Tibial artery (tissue), 4 donors: ENCODE measurements at regions not wholly inside any gene's neighbourhood (a gene's known extent, or its start where the extent isn't known, plus 50 kb on each side); places are given as distances from the start of the nearest gene placed in this dataset.

Experiments
- DNase-seq, 2 donors: peaks; one replicate each; pipeline ENCODE4 v3.0.0-alpha.2; 2019
- H3K27ac ChIP-seq, 2 donors: fragments of 200-600 bp; sonication (generic) in 1 of 2; 1 replicate in 1 of 2; 2 replicates in 1 of 2; pipeline ENCODE4 v1.5.1; 2018 to 2019; ENCODE audit warnings: mild to moderate bottlenecking in 1 of 2
- H3K27me3 ChIP-seq, 2 donors: fragments of 200-600 bp; sonication (generic) in 1 of 2; one replicate each; pipeline versions ENCODE4 v1.5.1 to v1.6.0; 2016 to 2019
- H3K36me3 ChIP-seq, 3 donors: fragments of 200-600 bp; sonication (generic) in 2 of 3; one replicate each; pipeline ENCODE4 v1.5.1; 2016 to 2019; ENCODE audit warnings: mild to moderate bottlenecking in 2 of 3
- H3K4me1 ChIP-seq, 4 donors: fragments of 200-600 bp; sonication (generic) in 2 of 4; 1 replicate in 3 of 4; 2 replicates in 1 of 4; pipeline ENCODE4 v1.5.1; 2016 to 2019
- H3K4me3 ChIP-seq, 2 donors: fragments of 200-600 bp; sonication (generic) in 1 of 2; 1 replicate in 1 of 2; 2 replicates in 1 of 2; pipeline ENCODE4 v1.5.1; 2018 to 2019; ENCODE audit warnings: mild to moderate bottlenecking in 2 of 2
- H3K9me3 ChIP-seq, 3 donors: fragments of 200-600 bp; sonication (generic) in 1 of 3; one replicate each; pipeline ENCODE4 v1.5.1; 2016 to 2019
- intact Hi-C: fragments of 100-400 bp; cut with DNase I; formaldehyde crosslinking; loops from one replicate; pipeline ENCODE4 v1.15.0; 2023; ENCODE audit warnings: low total_unique reads
- TF ChIP-seq, protein P1 (sequence below), 2 experiments: fragments of 200-600 bp in 1 of 2; fragments of 450-650 bp in 1 of 2; IDR thresholded peaks; one replicate each; pipeline ENCODE4 v1.5.1; 2017 to 2019; ENCODE audit warnings: antibody characterized with exemption in 2 of 2, mild to moderate bottlenecking in 1 of 2, moderate library complexity in 1 of 2

DNA sequence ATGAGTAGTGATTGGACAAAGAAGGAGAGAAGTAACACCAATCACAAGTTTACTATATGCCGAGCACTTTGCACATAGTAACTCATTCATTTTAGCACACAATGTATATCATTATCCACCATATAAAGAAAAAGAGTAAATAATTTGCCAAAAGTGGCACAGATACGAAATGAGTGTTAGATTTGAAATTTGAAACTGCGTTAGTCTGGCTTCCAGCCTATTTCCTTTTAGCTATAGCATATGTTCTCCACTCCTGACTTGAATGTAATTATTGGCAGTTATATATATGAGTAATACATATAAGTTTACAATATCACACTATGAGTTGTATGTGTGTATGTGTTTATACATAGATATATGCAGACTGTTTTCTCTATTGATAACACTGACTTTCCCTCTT, 98.6 kb downstream of the NOL4 start:
- no peak for DNase-seq
- Histone ChIP-seq H3K36me3 (no peaks in the 10 kb centered on the region), H3K4me3 (no peak overlapping the region), H3K27ac (no peak overlapping the region), H3K9me3 (no peaks in the 10 kb centered on the region), H3K27me3 (no peaks in the 10 kb centered on the region), H3K4me1 (no peaks in the 10 kb centered on the region)
- intact Hi-C loops: loop anchor here (10.0 kb wide), 2 partner anchors 199 to 659 kb away; no protein-coding TSS in a partner anchor
- TF ChIP-seq, protein P1, sequence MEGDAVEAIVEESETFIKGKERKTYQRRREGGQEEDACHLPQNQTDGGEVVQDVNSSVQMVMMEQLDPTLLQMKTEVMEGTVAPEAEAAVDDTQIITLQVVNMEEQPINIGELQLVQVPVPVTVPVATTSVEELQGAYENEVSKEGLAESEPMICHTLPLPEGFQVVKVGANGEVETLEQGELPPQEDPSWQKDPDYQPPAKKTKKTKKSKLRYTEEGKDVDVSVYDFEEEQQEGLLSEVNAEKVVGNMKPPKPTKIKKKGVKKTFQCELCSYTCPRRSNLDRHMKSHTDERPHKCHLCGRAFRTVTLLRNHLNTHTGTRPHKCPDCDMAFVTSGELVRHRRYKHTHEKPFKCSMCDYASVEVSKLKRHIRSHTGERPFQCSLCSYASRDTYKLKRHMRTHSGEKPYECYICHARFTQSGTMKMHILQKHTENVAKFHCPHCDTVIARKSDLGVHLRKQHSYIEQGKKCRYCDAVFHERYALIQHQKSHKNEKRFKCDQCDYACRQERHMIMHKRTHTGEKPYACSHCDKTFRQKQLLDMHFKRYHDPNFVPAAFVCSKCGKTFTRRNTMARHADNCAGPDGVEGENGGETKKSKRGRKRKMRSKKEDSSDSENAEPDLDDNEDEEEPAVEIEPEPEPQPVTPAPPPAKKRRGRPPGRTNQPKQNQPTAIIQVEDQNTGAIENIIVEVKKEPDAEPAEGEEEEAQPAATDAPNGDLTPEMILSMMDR (IDR thresholded peaks at IDR 0.05): no peak

DNA sequence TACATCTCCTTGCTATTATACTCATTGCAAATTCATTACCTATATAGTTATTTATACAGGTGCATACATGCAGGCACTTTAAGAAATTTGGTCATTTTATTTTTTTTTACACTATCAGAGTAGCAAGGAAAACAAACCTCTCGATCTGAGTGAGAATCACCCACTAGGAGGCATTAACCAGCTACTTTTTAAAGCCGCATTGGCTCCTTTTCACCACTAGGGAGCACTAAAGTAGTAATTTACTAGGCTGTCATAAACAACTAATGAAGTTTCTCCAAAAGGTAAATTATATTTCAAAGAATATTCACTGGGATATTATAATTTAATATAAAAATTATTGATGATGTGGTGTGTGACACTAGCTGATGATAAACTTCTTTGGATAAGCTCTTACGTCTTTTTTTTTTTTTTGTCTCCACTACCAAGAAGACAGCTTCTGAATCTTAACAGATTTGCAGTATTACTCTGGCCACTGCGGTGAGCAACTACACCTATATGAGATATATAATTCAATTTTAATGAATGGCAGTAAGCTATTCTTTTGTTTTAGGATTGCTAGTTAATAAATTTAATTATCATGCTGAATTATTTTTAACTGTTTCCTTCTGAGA, 101.9 kb downstream of the NOL4 start:
- H3K27me3 ChIP-seq: no peaks in the 10 kb centered on the region
- no peak overlapping the region for H3K27ac ChIP-seq
- peak in 1 of 2 donors; percentile 39 for DNase-seq
- H3K4me1 ChIP-seq: no peaks in the 10 kb centered on the region
- no peaks in the 10 kb centered on the region for H3K9me3 ChIP-seq
- no peaks in the 10 kb centered on the region for H3K36me3 ChIP-seq
- TF ChIP-seq, protein P1 (IDR thresholded peaks at IDR 0.05): peak; percentile 68 to 83
- no peak overlapping the region for H3K4me3 ChIP-seq
- intact Hi-C loops: loop anchor here (10.0 kb wide), 2 partner anchors 202 to 662 kb away; no protein-coding TSS in a partner anchor

DNA sequence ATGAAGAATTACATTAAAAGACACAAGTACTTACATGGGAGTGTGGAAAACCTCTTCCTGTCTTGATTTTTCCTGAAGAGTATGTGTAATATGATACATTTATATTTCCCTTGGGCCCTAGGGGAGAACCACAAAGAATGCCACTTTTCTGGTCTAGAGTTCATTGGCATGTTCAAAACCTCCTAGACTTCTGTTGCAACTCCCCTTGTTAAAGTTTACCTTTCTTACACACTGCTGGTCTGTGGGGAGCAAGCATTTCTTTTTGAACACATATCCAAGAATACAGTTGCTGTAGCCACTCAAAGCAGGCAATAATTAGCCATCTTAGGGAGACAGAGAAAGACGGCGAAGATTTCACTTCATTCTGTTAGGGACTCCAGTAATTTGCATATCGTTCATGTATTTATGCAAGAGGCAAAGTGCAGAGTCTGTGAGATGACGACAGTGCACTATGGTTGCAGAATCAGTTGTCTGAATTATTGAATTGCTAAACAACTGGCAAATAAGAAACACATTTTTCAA, 103.5 kb downstream of the NOL4 start:
- no peaks in the 10 kb centered on the region for H3K27me3 ChIP-seq
- TF ChIP-seq, protein P1 (IDR thresholded peaks at IDR 0.05): no peak
- H3K27ac ChIP-seq: no peak overlapping the region
- H3K9me3 ChIP-seq: no peaks in the 10 kb centered on the region
- no peaks in the 10 kb centered on the region for H3K36me3 ChIP-seq
- no peaks in the 10 kb centered on the region for H3K4me1 ChIP-seq
- H3K4me3 ChIP-seq: no peak overlapping the region
- no peak for DNase-seq
- intact Hi-C loops: loop anchor here (10.0 kb wide), 2 partner anchors 204 to 664 kb away; no protein-coding TSS in a partner anchor

DNA sequence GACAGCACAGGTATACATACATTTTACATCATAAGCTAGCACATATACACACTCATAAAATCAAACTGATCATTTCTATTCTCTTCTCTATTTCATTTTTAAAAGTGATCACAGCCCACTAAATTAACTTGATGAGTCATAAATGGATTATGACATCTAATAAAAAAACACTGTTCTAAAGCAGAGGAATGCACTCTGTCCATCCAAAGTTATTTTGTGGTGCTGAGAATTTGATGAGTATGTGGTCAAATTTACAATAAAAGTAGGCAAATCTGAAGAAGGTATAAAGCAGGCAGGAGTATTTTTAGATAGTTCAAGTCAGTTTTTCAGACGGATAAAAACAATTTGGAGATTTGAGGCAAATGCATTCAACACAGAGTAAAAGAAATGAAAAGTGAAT, 104.4 kb downstream of the NOL4 start:
- H3K27me3 ChIP-seq: no peaks in the 10 kb centered on the region
- TF ChIP-seq, protein P1 (IDR thresholded peaks at IDR 0.05): no peak
- no peak overlapping the region for H3K27ac ChIP-seq
- H3K4me1 ChIP-seq: peaks cover 0 to 4% (median 0%) of the 10 kb centered on the region in 4 donors
- no peaks in the 10 kb centered on the region for H3K36me3 ChIP-seq
- no peaks in the 10 kb centered on the region for H3K9me3 ChIP-seq
- no peak for DNase-seq
- intact Hi-C loops: loop anchor here (10.0 kb wide), 2 partner anchors 205 to 665 kb away; no protein-coding TSS in a partner anchor
- no peak overlapping the region for H3K4me3 ChIP-seq

DNA sequence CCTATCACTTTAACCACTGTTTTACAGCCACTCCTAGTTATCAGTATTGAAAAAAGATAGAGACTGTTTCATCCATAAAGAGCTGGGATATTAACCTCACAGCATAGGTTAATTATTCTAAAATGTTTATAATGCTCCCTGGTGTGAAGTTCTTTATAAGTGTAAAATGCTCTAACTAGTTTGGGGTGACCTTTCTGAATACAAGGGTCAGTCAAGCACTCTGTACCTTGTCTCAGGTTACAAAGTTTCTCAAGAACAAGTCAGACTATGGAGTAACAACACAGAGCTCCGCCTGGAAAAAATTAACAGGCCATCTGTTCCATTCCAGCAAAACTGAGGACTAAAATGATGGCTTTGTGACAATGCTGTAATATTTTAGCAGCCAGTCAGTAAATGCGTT, 107.4 kb downstream of the NOL4 start:
- no peaks in the 10 kb centered on the region for H3K9me3 ChIP-seq
- no peak overlapping the region for H3K27ac ChIP-seq
- TF ChIP-seq, protein P1 (IDR thresholded peaks at IDR 0.05): no peak
- H3K4me1 ChIP-seq: peaks cover 0 to 4% (median 0%) of the 10 kb centered on the region in 4 donors
- DNase-seq: no peak
- H3K36me3 ChIP-seq: no peaks in the 10 kb centered on the region
- H3K4me3 ChIP-seq: no peak overlapping the region
- H3K27me3 ChIP-seq: no peaks in the 10 kb centered on the region
- intact Hi-C loops: no loop called here
